Activated T-helper 1 cell treated with anti-CD3 and anti-CD28 coated beads, Interleukin-12 subunit alpha, Interleukin-12 subunit beta, Interleukin-2, Interleukin-4 antibody, amounts not matched to agents 30 ng/mL and 10 ng/mL and 1 ng/mL, durations not matched to agents 14 hours and 24 hours and 36 hours (primary cell): ENCODE measurements at regions not wholly inside any gene's neighbourhood (a gene's known extent, or its start where the extent isn't known, plus 50 kb on each side); places are given as distances from the start of the nearest gene placed in this dataset.

Source experiments
- DNase-seq: peaks from one replicate; pipeline ENCODE4 v3.0.0; 2021; ENCODE audit warnings: low spot score
- H3K27ac Mint-ChIP-seq: one replicate; pipeline ENCODE4 v1.8.0; 2021; ENCODE audit warnings: mild to moderate bottlenecking, mixed read lengths
- H3K27me3 Mint-ChIP-seq: one replicate; pipeline ENCODE4 v1.8.0; 2022; ENCODE audit warnings: mild to moderate bottlenecking, moderate library complexity, mixed read lengths; ENCODE audit not compliant: insufficient read depth
- H3K36me3 Mint-ChIP-seq: one replicate; pipeline ENCODE4 v1.8.0; 2021; ENCODE audit warnings: low read depth, mixed read lengths
- H3K4me1 Mint-ChIP-seq: one replicate; pipeline ENCODE4 v1.8.0; 2021; ENCODE audit warnings: low read depth, mixed read lengths
- H3K4me3 Mint-ChIP-seq: one replicate; pipeline ENCODE4 v1.8.0; 2021; ENCODE audit warnings: mild to moderate bottlenecking, moderate library complexity, mixed read lengths
- H3K9me3 Mint-ChIP-seq: one replicate; pipeline ENCODE4 v1.8.0; 2021; ENCODE audit warnings: mixed read lengths
- intact Hi-C: fragments of 100-400 bp; cut with micrococcal nuclease; formaldehyde crosslinking; loops from one replicate; pipeline ENCODE4 v1.15.1; 2024

- Mint-ChIP-seq H3K4me1 (no peaks in the 10 kb centered on the region), H3K36me3 (no peaks in the 10 kb centered on the region), H3K27me3 (peaks cover 3% of the 10 kb centered on the region), H3K4me3 (no peak overlapping the region), H3K9me3 (no peaks in the 10 kb centered on the region), H3K27ac (no peak overlapping the region)
- intact Hi-C loops, result no loop called here
- DNase-seq, result no peak
These were observed 191.7 kb downstream of the SPTSSA start for GRCh38 chr14:34270361-34270760.

GRCh38 chr14:34266344-34266743, 195.7 kb downstream of the SPTSSA start:
- Mint-ChIP-seq H3K4me1 (no peaks in the 10 kb centered on the region), H3K9me3 (no peaks in the 10 kb centered on the region), H3K27ac (no peak overlapping the region), H3K36me3 (no peaks in the 10 kb centered on the region), H3K4me3 (no peak overlapping the region), H3K27me3 (peaks cover 6% of the 10 kb centered on the region)
- no peak for DNase-seq
- intact Hi-C loops, result no loop called here

- H3K9me3 Mint-ChIP-seq, result no peaks in the 10 kb centered on the region
These were observed 199.7 kb downstream of the SPTSSA start for GRCh38 chr14:34262127-34262910.

GRCh38 chr14:34259996-34260395, 202.0 kb downstream of the SPTSSA start:
- no peaks in the 10 kb centered on the region for H3K4me1 Mint-ChIP-seq
- intact Hi-C loops, result no loop called here
- H3K4me3 Mint-ChIP-seq, result no peak overlapping the region
- no peak overlapping the region for H3K27ac Mint-ChIP-seq
- no peak for DNase-seq
- no peaks in the 10 kb centered on the region for H3K36me3 Mint-ChIP-seq
- no peaks in the 10 kb centered on the region for H3K9me3 Mint-ChIP-seq
- peaks cover 13% of the 10 kb centered on the region for H3K27me3 Mint-ChIP-seq

More at GRCh38 chr14:34262127-34262910, 199.7 kb downstream of the SPTSSA start:
- H3K27ac Mint-ChIP-seq, result no peak overlapping the region
- peaks cover 13% of the 10 kb centered on the region for H3K27me3 Mint-ChIP-seq
- no peak overlapping the region for H3K4me3 Mint-ChIP-seq
- no peak for DNase-seq
- intact Hi-C loops, result no loop called here
- H3K4me1 Mint-ChIP-seq, result no peaks in the 10 kb centered on the region
- no peaks in the 10 kb centered on the region for H3K36me3 Mint-ChIP-seq

GRCh38 chr14:34258318-34258717, 203.7 kb downstream of the SPTSSA start:
- Mint-ChIP-seq H3K36me3 (no peaks in the 10 kb centered on the region), H3K27me3 (peaks cover 13% of the 10 kb centered on the region), H3K27ac (no peak overlapping the region), H3K4me1 (no peaks in the 10 kb centered on the region), H3K9me3 (no peaks in the 10 kb centered on the region), H3K4me3 (no peak overlapping the region)
- intact Hi-C loops, result no loop called here
- DNase-seq, result no peak

GRCh38 chr14:34257505-34257904, 204.5 kb downstream of the SPTSSA start:
- peaks cover 13% of the 10 kb centered on the region for H3K27me3 Mint-ChIP-seq
- intact Hi-C loops, result no loop called here
- H3K4me1 Mint-ChIP-seq, result no peaks in the 10 kb centered on the region
- H3K36me3 Mint-ChIP-seq, result no peaks in the 10 kb centered on the region
- H3K4me3 Mint-ChIP-seq, result no peak overlapping the region
- H3K9me3 Mint-ChIP-seq, result no peaks in the 10 kb centered on the region
- no peak for DNase-seq
- no peak overlapping the region for H3K27ac Mint-ChIP-seq

- Mint-ChIP-seq H3K4me1 (no peaks in the 10 kb centered on the region), H3K4me3 (no peak overlapping the region), H3K36me3 (no peaks in the 10 kb centered on the region), H3K27me3 (peaks cover 8% of the 10 kb centered on the region), H3K27ac (no peak overlapping the region), H3K9me3 (no peaks in the 10 kb centered on the region)
- DNase-seq, result no peak
- intact Hi-C loops, result no loop called here
These were observed 205.8 kb downstream of the SPTSSA start for GRCh38 chr14:34256223-34256622.

GRCh38 chr14:34254571-34254970, 207.5 kb downstream of the SPTSSA start:
- Mint-ChIP-seq H3K27me3 (peaks cover 5% of the 10 kb centered on the region), H3K9me3 (no peaks in the 10 kb centered on the region), H3K36me3 (no peaks in the 10 kb centered on the region), H3K27ac (no peak overlapping the region), H3K4me1 (no peaks in the 10 kb centered on the region), H3K4me3 (no peak overlapping the region)
- intact Hi-C loops, result no loop called here
- DNase-seq, result no peak

- no peaks in the 10 kb centered on the region for H3K4me1 Mint-ChIP-seq
- intact Hi-C loops, result no loop called here
- no peak overlapping the region for H3K4me3 Mint-ChIP-seq
- no peak overlapping the region for H3K27ac Mint-ChIP-seq
- peaks cover 5% of the 10 kb centered on the region for H3K27me3 Mint-ChIP-seq
- DNase-seq, result no peak
- H3K9me3 Mint-ChIP-seq, result no peaks in the 10 kb centered on the region
- H3K36me3 Mint-ChIP-seq, result no peaks in the 10 kb centered on the region
These were observed 208.0 kb downstream of the SPTSSA start for GRCh38 chr14:34254031-34254430.

GRCh38 chr14:34252227-34252626, 209.8 kb downstream of the SPTSSA start:
- no peaks in the 10 kb centered on the region for H3K36me3 Mint-ChIP-seq
- H3K4me3 Mint-ChIP-seq, result no peak overlapping the region
- no peaks in the 10 kb centered on the region for H3K9me3 Mint-ChIP-seq

GRCh38 chr14:34251662-34252061, 210.4 kb downstream of the SPTSSA start:
- H3K9me3 Mint-ChIP-seq, result no peaks in the 10 kb centered on the region
- H3K4me3 Mint-ChIP-seq, result no peak overlapping the region
- no peak overlapping the region for H3K27ac Mint-ChIP-seq
- no peak for DNase-seq
- no peaks in the 10 kb centered on the region for H3K4me1 Mint-ChIP-seq
- H3K36me3 Mint-ChIP-seq, result no peaks in the 10 kb centered on the region
- no peaks in the 10 kb centered on the region for H3K27me3 Mint-ChIP-seq
- intact Hi-C loops, result no loop called here

More at GRCh38 chr14:34252227-34252626, 209.8 kb downstream of the SPTSSA start:
- DNase-seq, result no peak
- intact Hi-C loops, result no loop called here
- Mint-ChIP-seq H3K4me1 (no peaks in the 10 kb centered on the region), H3K27ac (no peak overlapping the region), H3K27me3 (no peaks in the 10 kb centered on the region)

- Mint-ChIP-seq H3K4me3 (no peak overlapping the region), H3K4me1 (no peaks in the 10 kb centered on the region), H3K27ac (no peak overlapping the region), H3K27me3 (no peaks in the 10 kb centered on the region), H3K36me3 (no peaks in the 10 kb centered on the region), H3K9me3 (no peaks in the 10 kb centered on the region)
- intact Hi-C loops, result no loop called here
- no peak for DNase-seq
These were observed 211.1 kb downstream of the SPTSSA start for GRCh38 chr14:34250959-34251358.

GRCh38 chr14:34247605-34248004, 214.4 kb downstream of the SPTSSA start:
- Mint-ChIP-seq H3K36me3 (no peaks in the 10 kb centered on the region), H3K4me1 (no peaks in the 10 kb centered on the region), H3K27ac (no peak overlapping the region), H3K4me3 (no peak overlapping the region), H3K27me3 (no peaks in the 10 kb centered on the region), H3K9me3 (no peaks in the 10 kb centered on the region)
- no peak for DNase-seq
- intact Hi-C loops, result no loop called here

- intact Hi-C loops, result no loop called here
- Mint-ChIP-seq H3K27ac (no peak overlapping the region), H3K36me3 (no peaks in the 10 kb centered on the region), H3K27me3 (peaks cover 2% of the 10 kb centered on the region), H3K9me3 (no peaks in the 10 kb centered on the region), H3K4me3 (no peak overlapping the region), H3K4me1 (no peaks in the 10 kb centered on the region)
- DNase-seq, result no peak
These were observed 215.8 kb downstream of the SPTSSA start for GRCh38 chr14:34246206-34246605.
